IMR-90 (cell line): ENCODE measurements at regions not wholly inside any gene's neighbourhood (a gene's known extent, or its start where the extent isn't known, plus 50 kb on each side); places are given as distances from the start of the nearest gene placed in this dataset.

Experiments used
- ATAC-seq: fragments of 200-7000 bp; cut with Tn5 transposase; 2 replicates; pipeline ENCODE4 v1.9.1; 2020; ENCODE audit warnings: low read depth, mild to moderate bottlenecking, moderate library complexity
- BruUV-seq: library from RNA; stranded (reverse); fragments of 400-500 nt; replicated peaks from 2 replicates; lab custom pipeline; 2021; lab: Mats Ljungman, UMichigan
- CTCF ChIA-PET: fragments of 300-600 bp; formaldehyde crosslinking; extraction: SDS; loops from one replicate; lab custom pipeline; 2021; ENCODE audit warnings: antibody characterized with exemption; lab: Yijun Ruan, JAX
- POLR2A ChIA-PET: fragments of 300-600 bp; sonication (Branson Sonifier 250); formaldehyde crosslinking; loops from one replicate; lab custom pipeline; 2022; ENCODE audit warnings: antibody characterized with exemption; ENCODE audit not compliant: unreplicated experiment; lab: Charles Lee
- DNase-seq: peaks from one replicate; pipeline ENCODE4 v3.0.0; 2013
- H2AFZ ChIP-seq: replicated peaks from 2 replicates; pipeline ENCODE3; 2013; ENCODE audit warnings: low read length, mild to moderate bottlenecking; ENCODE audit not compliant: poor library complexity
- H2AK5ac ChIP-seq: 2 replicates; pipeline ENCODE4 v1.6.1; 2013; ENCODE audit warnings: low read depth, low read length, inconsistent platforms
- H2AK9ac ChIP-seq: replicated peaks from 2 replicates; pipeline ENCODE3; 2013; ENCODE audit warnings: mild to moderate bottlenecking, low read depth, low read length, moderate library complexity; ENCODE audit not compliant: poor library complexity
- H2BK120ac ChIP-seq: 2 replicates; pipeline ENCODE4 v1.6.1; 2013; ENCODE audit warnings: low read depth, low read length, inconsistent platforms
- H2BK15ac ChIP-seq: 3 replicates; pipeline ENCODE4 v1.6.1; 2013; ENCODE audit warnings: low read depth, low read length, inconsistent platforms
- H2BK20ac ChIP-seq: 2 replicates; pipeline ENCODE4 v1.6.1; 2013; ENCODE audit warnings: low read depth, mild to moderate bottlenecking, inconsistent platforms, low read length, moderate library complexity
- H2BK5ac ChIP-seq: 2 replicates; pipeline ENCODE4 v1.6.1; 2013; ENCODE audit warnings: mild to moderate bottlenecking, low read depth, low read length, inconsistent platforms; ENCODE audit not compliant: poor library complexity, severe bottlenecking
- H3K14ac ChIP-seq: replicated peaks from 2 replicates; pipeline ENCODE4 v1.6.1; 2013; ENCODE audit warnings: low read depth, low read length, inconsistent platforms
- H3K18ac ChIP-seq: 2 replicates; pipeline ENCODE4 v1.6.1; 2013; ENCODE audit warnings: low read depth, low read length, control low read depth
- H3K23ac ChIP-seq: 2 replicates; pipeline ENCODE4 v1.6.1; 2013; ENCODE audit warnings: low read depth, low read length, inconsistent platforms
- H3K27ac ChIP-seq: 2 replicates; pipeline ENCODE4 v1.5.1; 2013; ENCODE audit warnings: mild to moderate bottlenecking, control low read depth, low read length; ENCODE audit not compliant: insufficient read depth
- H3K27me3 ChIP-seq: 2 replicates; pipeline ENCODE4 v1.6.1; 2013; ENCODE audit warnings: low read length; ENCODE audit not compliant: control insufficient read depth, insufficient read depth
- H3K36me3 ChIP-seq: 2 replicates; pipeline ENCODE4 v1.6.1; 2013; ENCODE audit warnings: low read length, mixed read lengths; ENCODE audit not compliant: control insufficient read depth, insufficient read depth
- H3K4ac ChIP-seq: 2 replicates; pipeline ENCODE4 v1.6.1; 2013; ENCODE audit warnings: low read depth, low read length, inconsistent platforms
- H3K4me1 ChIP-seq: 2 replicates; pipeline ENCODE4 v1.6.1; 2013; ENCODE audit warnings: low read length, mixed read lengths; ENCODE audit not compliant: control insufficient read depth, insufficient read depth
- H3K4me2 ChIP-seq: 2 replicates; pipeline ENCODE4 v1.6.1; 2013; ENCODE audit warnings: low read depth, mild to moderate bottlenecking, control low read depth, low read length, moderate library complexity
- H3K4me3 ChIP-seq: 2 replicates; pipeline ENCODE4 v1.5.1; 2013; ENCODE audit warnings: low read depth, mild to moderate bottlenecking, control low read depth, low read length, moderate library complexity; ENCODE audit not compliant: insufficient read depth
- H3K56ac ChIP-seq: 2 replicates; pipeline ENCODE4 v1.6.1; 2013; ENCODE audit warnings: low read length, inconsistent platforms; ENCODE audit not compliant: insufficient read depth; ENCODE audit errors: extremely low read depth
- H3K79me1 ChIP-seq, 2 experiments: 2 replicates each; pipeline ENCODE4 v1.6.1; 2013; ENCODE audit warnings: low read length in 2 of 2, inconsistent platforms in 1 of 2, low read depth in 1 of 2
- H3K9ac ChIP-seq: 2 replicates; pipeline ENCODE4 v1.6.1; 2013; ENCODE audit warnings: low read depth, low read length, control low read depth
- H3K9me1 ChIP-seq: 2 replicates; pipeline ENCODE4 v1.6.1; 2013; ENCODE audit warnings: low read length, inconsistent platforms; ENCODE audit not compliant: insufficient read depth
- H3K9me3 ChIP-seq: 2 replicates; pipeline ENCODE4 v1.6.1; 2013; ENCODE audit warnings: low read length; ENCODE audit not compliant: control insufficient read depth, insufficient read depth
- H4K20me1 ChIP-seq: 2 replicates; pipeline ENCODE4 v1.6.1; 2013; ENCODE audit warnings: low read length, inconsistent platforms; ENCODE audit not compliant: insufficient read depth
- H4K5ac ChIP-seq: 2 replicates; pipeline ENCODE4 v1.6.1; 2013; ENCODE audit warnings: mild to moderate bottlenecking, low read depth, low read length, control low read depth
- H4K8ac ChIP-seq, 2 experiments: 2 replicates each; pipeline ENCODE4 v1.6.1; 2013; ENCODE audit warnings: low read depth in 2 of 2, low read length in 2 of 2, control low read depth in 1 of 2, inconsistent platforms in 1 of 2
- H4K91ac ChIP-seq: 2 replicates; pipeline ENCODE4 v1.6.1; 2013; ENCODE audit warnings: low read depth, low read length, inconsistent platforms; ENCODE audit not compliant: insufficient read depth
- BHLHE40 ChIP-seq: fragments of 150-350 bp; IDR thresholded peaks from 2 replicates; pipeline ENCODE4 v1.6.1; 2016; ENCODE audit warnings: mild to moderate bottlenecking, low read depth, low read length
- FOS ChIP-seq: fragments of 150-350 bp; IDR thresholded peaks from 2 replicates; pipeline ENCODE4 v1.6.1; 2016; ENCODE audit warnings: low read depth, low read length
- MAZ ChIP-seq: IDR thresholded peaks from 2 replicates; pipeline ENCODE4 v1.6.1; 2012; ENCODE audit warnings: low read depth, mild to moderate bottlenecking, low read length, improper control_type of control experiment, moderate library complexity, borderline replicate concordance
- MXI1 ChIP-seq: IDR thresholded peaks from 2 replicates; pipeline ENCODE4 v1.6.1; 2012; ENCODE audit warnings: low read depth, mild to moderate bottlenecking, low read length, moderate library complexity, borderline replicate concordance
- WGBS, 2 experiments: methylation state at CpG; one replicate each; pipeline versions ENCODE4 v1.1.5 to v1.1.7; 2013; ENCODE audit warnings: missing lambda C conversion rate in 2 of 2; ENCODE audit not compliant: insufficient read length in 1 of 2; ENCODE audit errors: extremely low coverage in 2 of 2; 5-methylcytosine and 5-hydroxymethylcytosine counted together
- dilution Hi-C: fragments of 300-500 bp; cut with HindIII; formaldehyde crosslinking; loops from one replicate; pipeline ENCODE4 v1.14.3; 2018; ENCODE audit warnings: low sequenced_read_pairs; ENCODE audit not compliant: unreplicated experiment
- in situ Hi-C: fragments of 300-500 bp; cut with MboI; formaldehyde crosslinking; loops from 3 replicates; pipeline ENCODE4 v1.14.3; 2019; ENCODE audit warnings: low sequenced_read_pairs, inconsistent platforms, mixed read lengths
- intact Hi-C: fragments of 100-400 bp; cut with micrococcal nuclease; formaldehyde crosslinking; loops from 2 replicates; pipeline ENCODE4 v1.10.0; 2022
- TF ChIP-seq, protein P1 (sequence below): conservative IDR thresholded peaks from 2 replicates; pipeline ENCODE4 v1.5.1; 2012; ENCODE audit warnings: mild to moderate bottlenecking, low read depth, low read length, improper control_type of control experiment

DNA sequence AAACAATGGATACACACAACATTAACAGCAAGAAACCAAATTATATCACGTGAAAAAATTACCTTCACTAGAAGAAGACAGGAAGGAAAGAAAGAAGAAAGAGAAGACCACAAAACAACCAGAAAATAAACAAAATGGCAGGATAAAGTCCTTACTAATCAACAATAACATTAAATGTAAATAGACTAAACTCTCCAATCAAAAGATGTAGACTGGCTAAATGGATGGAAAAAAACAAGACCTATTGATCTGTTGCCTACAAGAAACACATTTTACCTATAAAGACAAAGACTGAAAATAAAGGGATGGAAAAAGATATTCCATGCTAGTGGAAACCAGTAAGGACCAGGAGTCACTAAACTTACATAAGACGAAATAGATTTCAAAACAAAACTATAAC lies 167.0 kb upstream of the ZC3H15 start:
- H2AFZ ChIP-seq, result no peak overlapping the region
- dilution Hi-C loops, result no loop called here
- TF ChIP-seq MAZ (no peak), BHLHE40 (no peak), FOS (no peak), MXI1 (no peak)
- TF ChIP-seq, protein P1, sequence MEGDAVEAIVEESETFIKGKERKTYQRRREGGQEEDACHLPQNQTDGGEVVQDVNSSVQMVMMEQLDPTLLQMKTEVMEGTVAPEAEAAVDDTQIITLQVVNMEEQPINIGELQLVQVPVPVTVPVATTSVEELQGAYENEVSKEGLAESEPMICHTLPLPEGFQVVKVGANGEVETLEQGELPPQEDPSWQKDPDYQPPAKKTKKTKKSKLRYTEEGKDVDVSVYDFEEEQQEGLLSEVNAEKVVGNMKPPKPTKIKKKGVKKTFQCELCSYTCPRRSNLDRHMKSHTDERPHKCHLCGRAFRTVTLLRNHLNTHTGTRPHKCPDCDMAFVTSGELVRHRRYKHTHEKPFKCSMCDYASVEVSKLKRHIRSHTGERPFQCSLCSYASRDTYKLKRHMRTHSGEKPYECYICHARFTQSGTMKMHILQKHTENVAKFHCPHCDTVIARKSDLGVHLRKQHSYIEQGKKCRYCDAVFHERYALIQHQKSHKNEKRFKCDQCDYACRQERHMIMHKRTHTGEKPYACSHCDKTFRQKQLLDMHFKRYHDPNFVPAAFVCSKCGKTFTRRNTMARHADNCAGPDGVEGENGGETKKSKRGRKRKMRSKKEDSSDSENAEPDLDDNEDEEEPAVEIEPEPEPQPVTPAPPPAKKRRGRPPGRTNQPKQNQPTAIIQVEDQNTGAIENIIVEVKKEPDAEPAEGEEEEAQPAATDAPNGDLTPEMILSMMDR, result no peak
- no peaks in the 10 kb centered on the region for H3K9me3 ChIP-seq
- no peaks in the 10 kb centered on the region for H4K20me1 ChIP-seq
- no peak overlapping the region for H4K8ac ChIP-seq
- H3K27me3 ChIP-seq, result no peaks in the 10 kb centered on the region
- no peak overlapping the region for H2AK9ac ChIP-seq
- CTCF ChIA-PET, result no interaction called here
- DNase-seq (no peak), ATAC-seq (no peak)
- WGBS, 2 experiments, result no CpG with 5 or more reads among the region's 2 CpGs
- no peaks in the 10 kb centered on the region for H3K36me3 ChIP-seq
- H2BK20ac ChIP-seq, result no peak overlapping the region
- no peak overlapping the region for H3K23ac ChIP-seq
- H2BK5ac ChIP-seq, result no peak overlapping the region
- no peak overlapping the region for H3K14ac ChIP-seq
- no peak overlapping the region for H3K9ac ChIP-seq
- H4K91ac ChIP-seq, result no peak overlapping the region
- H2AK5ac ChIP-seq, result no peak overlapping the region
- no peak overlapping the region for H3K4ac ChIP-seq
- no peak overlapping the region for H3K27ac ChIP-seq
- H3K56ac ChIP-seq, result no peak overlapping the region
- no peak overlapping the region for H3K18ac ChIP-seq
- H3K9me1 ChIP-seq, result no peaks in the 10 kb centered on the region
- H3K4me1 ChIP-seq, result no peaks in the 10 kb centered on the region
- POLR2A ChIA-PET, result no interaction called here
- in situ Hi-C loops, result no loop called here
- H3K79me1 ChIP-seq, result no peaks in the 10 kb centered on the region
- BruUV-seq, result no TSS peak
- no peak overlapping the region for H2BK15ac ChIP-seq
- H4K5ac ChIP-seq, result no peak overlapping the region
- no peak overlapping the region for H3K4me3 ChIP-seq
- H3K4me2 ChIP-seq, result no peak overlapping the region
- H2BK120ac ChIP-seq, result no peak overlapping the region
- intact Hi-C loops, result no loop called here
